MM.1S (cell line): ENCODE measurements at regions not wholly inside any gene's neighbourhood (a gene's known extent, or its start where the extent isn't known, plus 50 kb on each side); places are given as distances from the start of the nearest gene placed in this dataset.

Experiments
- DNase-seq: peaks from one replicate; pipeline ENCODE4 v3.0.0-alpha.2; 2015
- H2AFZ ChIP-seq: fragments of 300-600 bp; sonication (generic); 2 replicates; pipeline ENCODE4 v1.6.0; 2016; ENCODE audit warnings: antibody characterized with exemption, low read length
- H3F3A ChIP-seq: fragments of 300-600 bp; sonication (generic); 2 replicates; pipeline ENCODE4 v1.6.1; 2016; ENCODE audit warnings: mild to moderate bottlenecking, antibody characterized with exemption, low read length, moderate library complexity, mixed read lengths; ENCODE audit not compliant: insufficient read depth
- H3K27ac ChIP-seq: fragments of 300-600 bp; sonication (generic); 2 replicates; pipeline ENCODE4 v1.5.1; 2016; ENCODE audit warnings: mild to moderate bottlenecking, low read length
- H3K27me3 ChIP-seq: fragments of 300-600 bp; sonication (generic); replicated peaks from 2 replicates; pipeline ENCODE4 v1.6.0; 2016; ENCODE audit warnings: low read length; ENCODE audit not compliant: insufficient read depth
- H3K36me3 ChIP-seq: fragments of 300-600 bp; sonication (generic); replicated peaks from 2 replicates; pipeline ENCODE4 v1.6.1; 2016; ENCODE audit warnings: mild to moderate bottlenecking, low read length, mixed read lengths; ENCODE audit not compliant: insufficient read depth
- H3K4me1 ChIP-seq: fragments of 300-600 bp; sonication (generic); 2 replicates; pipeline ENCODE4 v1.6.1; 2016; ENCODE audit warnings: low read length, mixed read lengths
- H3K4me2 ChIP-seq: fragments of 300-600 bp; sonication (generic); 2 replicates; pipeline ENCODE4 v1.6.0; 2016; ENCODE audit warnings: low read depth, low read length
- H3K4me3 ChIP-seq: fragments of 300-600 bp; sonication (generic); 2 replicates; pipeline ENCODE4 v1.5.1; 2016; ENCODE audit warnings: low read length, mixed read lengths
- H3K79me2 ChIP-seq: fragments of 300-600 bp; sonication (generic); 2 replicates; pipeline ENCODE4 v1.6.1; 2016; ENCODE audit warnings: mixed run types, low read length, mixed read lengths
- H3K9ac ChIP-seq: fragments of 300-600 bp; sonication (generic); 2 replicates; pipeline ENCODE4 v1.6.1; 2016; ENCODE audit warnings: low read length, mixed read lengths
- H3K9me2 ChIP-seq: fragments of 300-600 bp; sonication (generic); replicated peaks from 2 replicates; pipeline ENCODE4 v1.6.1; 2016; ENCODE audit warnings: mild to moderate bottlenecking, low read length, mixed read lengths; ENCODE audit not compliant: insufficient read depth
- H3K9me3 ChIP-seq: fragments of 300-600 bp; sonication (generic); replicated peaks from 2 replicates; pipeline ENCODE4 v1.6.1; 2016; ENCODE audit warnings: mild to moderate bottlenecking, low read length, mixed read lengths; ENCODE audit not compliant: insufficient read depth
- H4K20me1 ChIP-seq: fragments of 300-600 bp; sonication (generic); 2 replicates; pipeline ENCODE4 v1.6.1; 2016; ENCODE audit warnings: mild to moderate bottlenecking, low read length, moderate library complexity, mixed read lengths; ENCODE audit not compliant: insufficient read depth
- EZH2 ChIP-seq: fragments of 300-600 bp; sonication (generic); optimal IDR thresholded peaks from 2 replicates; pipeline ENCODE3; 2017; ENCODE audit warnings: low read depth, mild to moderate bottlenecking, antibody characterized with exemption, low read length, mixed read lengths
- EZH2phosphoT487 ChIP-seq: fragments of 300-600 bp; sonication (generic); IDR thresholded peaks from 2 replicates; pipeline ENCODE4 v1.6.1; 2018; ENCODE audit warnings: antibody characterized with exemption, low read length
- TF ChIP-seq, protein P1 (sequence below): fragments of 300-600 bp; sonication (generic); IDR thresholded peaks from 2 replicates; pipeline ENCODE4 v1.5.1; 2016; ENCODE audit warnings: antibody characterized with exemption, low read length, mixed read lengths

DNA sequence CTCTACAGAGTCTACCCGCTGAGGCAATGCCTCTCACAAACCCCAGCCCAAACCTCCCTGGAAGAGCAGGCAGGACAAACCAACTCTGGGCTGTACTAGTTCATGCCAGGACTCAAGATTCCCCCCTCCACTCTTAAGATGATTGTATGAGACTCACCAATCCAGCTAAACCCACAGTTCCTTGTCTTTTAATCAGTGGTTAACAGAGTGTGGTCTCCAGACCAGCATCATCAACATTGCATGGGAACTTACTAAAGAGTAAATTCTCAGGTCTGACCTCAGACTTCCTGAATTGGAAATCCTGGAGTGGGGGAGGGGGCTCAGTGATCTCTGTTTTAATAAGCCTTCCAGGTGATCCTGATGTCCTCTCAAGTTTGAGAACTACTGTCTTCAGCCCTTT is 240.9 kb downstream of the GAS1 start:
- TF ChIP-seq EZH2phosphoT487 (no peak), EZH2 (no peak)
- TF ChIP-seq, protein P1, sequence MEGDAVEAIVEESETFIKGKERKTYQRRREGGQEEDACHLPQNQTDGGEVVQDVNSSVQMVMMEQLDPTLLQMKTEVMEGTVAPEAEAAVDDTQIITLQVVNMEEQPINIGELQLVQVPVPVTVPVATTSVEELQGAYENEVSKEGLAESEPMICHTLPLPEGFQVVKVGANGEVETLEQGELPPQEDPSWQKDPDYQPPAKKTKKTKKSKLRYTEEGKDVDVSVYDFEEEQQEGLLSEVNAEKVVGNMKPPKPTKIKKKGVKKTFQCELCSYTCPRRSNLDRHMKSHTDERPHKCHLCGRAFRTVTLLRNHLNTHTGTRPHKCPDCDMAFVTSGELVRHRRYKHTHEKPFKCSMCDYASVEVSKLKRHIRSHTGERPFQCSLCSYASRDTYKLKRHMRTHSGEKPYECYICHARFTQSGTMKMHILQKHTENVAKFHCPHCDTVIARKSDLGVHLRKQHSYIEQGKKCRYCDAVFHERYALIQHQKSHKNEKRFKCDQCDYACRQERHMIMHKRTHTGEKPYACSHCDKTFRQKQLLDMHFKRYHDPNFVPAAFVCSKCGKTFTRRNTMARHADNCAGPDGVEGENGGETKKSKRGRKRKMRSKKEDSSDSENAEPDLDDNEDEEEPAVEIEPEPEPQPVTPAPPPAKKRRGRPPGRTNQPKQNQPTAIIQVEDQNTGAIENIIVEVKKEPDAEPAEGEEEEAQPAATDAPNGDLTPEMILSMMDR = no peak
- H3K27me3 ChIP-seq = no peaks in the 10 kb centered on the region
- no peak overlapping the region for H3K9ac ChIP-seq
- H3K4me3 ChIP-seq = no peak overlapping the region
- no peaks in the 10 kb centered on the region for H3K9me2 ChIP-seq
- H3K9me3 ChIP-seq = no peaks in the 10 kb centered on the region
- H3K4me1 ChIP-seq = no peaks in the 10 kb centered on the region
- H3K27ac ChIP-seq = no peak overlapping the region
- H3F3A ChIP-seq = no peaks in the 10 kb centered on the region
- no peak for DNase-seq
- no peaks in the 10 kb centered on the region for H3K36me3 ChIP-seq
- no peaks in the 10 kb centered on the region for H4K20me1 ChIP-seq
- H3K4me2 ChIP-seq = no peak overlapping the region
- H2AFZ ChIP-seq = no peak overlapping the region
- no peaks in the 10 kb centered on the region for H3K79me2 ChIP-seq

DNA sequence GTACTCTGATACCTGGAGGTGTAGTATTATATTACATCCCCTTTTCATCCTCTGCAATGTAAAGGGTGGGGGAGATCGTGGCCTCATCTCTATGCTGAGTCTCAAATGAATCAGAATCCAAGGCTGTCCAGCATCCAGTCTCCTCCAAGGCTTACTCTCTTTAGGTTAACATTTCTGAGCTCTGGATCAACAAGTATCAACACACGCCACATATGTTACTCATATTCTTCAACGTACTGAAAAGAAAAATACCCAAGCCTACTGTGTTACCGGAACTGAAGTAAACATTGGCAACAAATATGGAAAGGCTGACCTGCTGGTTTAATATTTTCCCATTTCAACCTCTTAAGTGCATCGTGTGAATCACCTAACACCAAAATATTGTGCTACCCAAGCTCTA is 241.8 kb downstream of the GAS1 start:
- no peaks in the 10 kb centered on the region for H3K4me1 ChIP-seq
- no peaks in the 10 kb centered on the region for H3K27me3 ChIP-seq
- H3K79me2 ChIP-seq = no peaks in the 10 kb centered on the region
- H3K4me3 ChIP-seq = no peak overlapping the region
- H3K36me3 ChIP-seq = no peaks in the 10 kb centered on the region
- no peaks in the 10 kb centered on the region for H3K9me2 ChIP-seq
- H4K20me1 ChIP-seq = no peaks in the 10 kb centered on the region
- no peak overlapping the region for H3K4me2 ChIP-seq
- H3K9ac ChIP-seq = no peak overlapping the region
- no peak overlapping the region for H3K27ac ChIP-seq
- H3F3A ChIP-seq = no peaks in the 10 kb centered on the region
- no peak overlapping the region for H2AFZ ChIP-seq
- TF ChIP-seq EZH2 = no peak
- TF ChIP-seq EZH2phosphoT487 = no peak
- TF ChIP-seq, protein P1 = no peak
- H3K9me3 ChIP-seq = no peaks in the 10 kb centered on the region
- DNase-seq = no peak

DNA sequence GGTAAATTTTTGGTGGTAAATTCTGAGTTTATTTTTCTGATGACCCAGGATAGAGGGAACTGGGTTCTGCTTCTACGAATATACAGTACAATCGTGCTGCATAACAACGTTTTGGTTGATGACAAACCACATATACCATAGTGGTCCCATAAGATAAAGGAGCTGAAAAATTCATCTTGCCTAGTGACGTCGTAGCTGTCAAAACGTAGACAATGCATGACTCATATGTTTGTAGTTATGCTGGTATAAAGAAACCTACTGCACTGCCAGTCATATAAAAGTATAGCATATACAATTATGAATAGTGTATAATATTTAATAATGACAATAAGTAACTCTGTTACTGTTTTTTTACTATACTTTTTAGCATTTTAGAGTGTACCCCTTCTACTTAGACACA is 244.0 kb downstream of the GAS1 start:
- Histone ChIP-seq H3K27ac (no peak overlapping the region), H3K9me2 (no peaks in the 10 kb centered on the region), H3K9ac (no peak overlapping the region), H3K36me3 (no peaks in the 10 kb centered on the region), H3K79me2 (no peaks in the 10 kb centered on the region), H3K4me1 (no peaks in the 10 kb centered on the region), H3K9me3 (no peaks in the 10 kb centered on the region), H4K20me1 (no peaks in the 10 kb centered on the region), H2AFZ (no peak overlapping the region), H3K4me3 (no peak overlapping the region), H3K27me3 (no peaks in the 10 kb centered on the region), H3F3A (no peaks in the 10 kb centered on the region), H3K4me2 (no peak overlapping the region)
- TF ChIP-seq, protein P1 = no peak
- no peak for TF ChIP-seq EZH2phosphoT487
- no peak for TF ChIP-seq EZH2
- no peak for DNase-seq
